Mammary epithelial cell (primary cell): ENCODE measurements at regions not wholly inside any gene's neighbourhood (a gene's known extent, or its start where the extent isn't known, plus 50 kb on each side); places are given as distances from the start of the nearest gene placed in this dataset.

ENCODE experiments used
- CTCF ChIP-seq, 2 donors: IDR thresholded peaks in 1 of 2; conservative IDR thresholded peaks in 1 of 2; 2 replicates each; pipeline ENCODE4 v1.5.1; 2011 to 2012; ENCODE audit warnings: inconsistent platforms in 2 of 2, low read length in 2 of 2, mild to moderate bottlenecking in 2 of 2, control low read depth in 1 of 2, low read depth in 1 of 2; ENCODE audit not compliant: insufficient read depth in 1 of 2; ENCODE audit errors: extremely low read depth in 1 of 2
- EZH2 ChIP-seq: IDR thresholded peaks from 2 replicates; pipeline ENCODE4 v1.6.1; 2012; ENCODE audit warnings: low read length, inconsistent platforms, borderline replicate concordance

GRCh38 chr13:78420814-78421213 is 182.5 kb downstream of the POU4F1 start:
- TF ChIP-seq CTCF (conservative IDR thresholded peaks at IDR 0.05 in 1 of 2, IDR thresholded peaks at IDR 0.05 in 1 of 2; ENCODE audit: extremely low read depth in 1 of 2, insufficient read depth in 1 of 2, low read depth in 1 of 2, low read length in 2 of 2) (no peak), EZH2 (no peak)
